Epidermal melanocyte (primary cell): ENCODE measurements at regions not wholly inside any gene's neighbourhood (a gene's known extent, or its start where the extent isn't known, plus 50 kb on each side); places are given as distances from the start of the nearest gene placed in this dataset.

ENCODE experiments used
- DNase-seq: peaks from one replicate; pipeline ENCODE4 v3.0.0; 2011; ENCODE audit warnings: low spot score; ENCODE audit not compliant: insufficient read length

GRCh38 chr6:23457321-23457720 is 668.7 kb upstream of the NRSN1 start:
- no peak for DNase-seq

DNA sequence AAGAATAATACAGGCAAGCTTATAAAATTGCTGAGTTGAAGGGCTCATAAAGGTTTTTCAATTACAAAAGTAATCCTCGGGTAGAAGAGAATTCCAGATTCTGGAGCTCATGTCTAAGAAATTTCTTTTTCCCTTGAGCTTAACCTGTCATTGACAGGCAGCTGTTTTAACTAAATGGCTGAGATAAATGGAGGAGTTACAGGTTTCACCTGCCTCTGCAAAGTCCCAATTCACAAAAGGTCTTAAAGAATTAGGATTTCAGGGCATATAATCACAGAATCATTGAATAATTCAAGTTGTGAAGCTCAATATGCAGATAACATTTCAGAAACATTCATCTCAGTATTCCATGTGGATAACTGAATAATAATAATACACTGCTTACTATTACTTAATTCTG is 660.1 kb upstream of the NRSN1 start:
- DNase-seq: no peak

DNA sequence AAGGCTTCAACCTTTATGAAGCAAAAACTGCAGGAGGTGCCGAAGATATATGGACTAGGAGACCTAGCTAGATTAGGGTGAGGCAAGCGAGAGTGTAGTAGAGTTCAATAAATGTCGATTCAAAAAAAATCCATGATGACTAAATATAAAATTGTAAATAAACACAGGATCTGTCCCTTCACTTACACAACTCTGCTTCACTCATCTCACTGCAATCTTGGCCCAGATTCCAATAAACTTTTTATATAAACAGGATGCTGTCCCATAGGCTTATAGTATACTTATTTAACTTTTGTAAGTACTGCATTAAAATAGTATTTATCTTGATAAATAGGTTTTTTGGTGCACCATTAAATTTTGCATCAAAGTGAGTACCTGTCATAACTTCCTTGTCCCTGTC is 648.4 kb upstream of the NRSN1 start:
- DNase-seq: no peak

DNA sequence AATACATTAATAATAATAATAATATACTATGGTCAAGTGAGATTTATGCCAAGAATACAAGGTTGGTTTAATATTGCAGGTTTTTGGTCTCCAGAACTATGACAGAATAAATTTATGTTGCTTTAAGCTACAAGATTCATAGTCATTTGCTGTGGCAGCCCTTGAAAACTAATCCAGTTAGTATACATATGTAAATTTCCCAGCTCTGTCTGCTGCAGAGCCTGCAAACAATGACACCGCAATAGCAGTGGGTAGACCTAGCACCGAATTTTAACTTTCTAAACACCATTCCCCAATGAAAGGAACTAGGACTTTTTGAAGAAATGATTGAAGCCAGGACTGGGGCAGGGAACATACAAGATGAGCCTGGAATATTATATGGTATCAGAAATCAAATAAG is 647.7 kb upstream of the NRSN1 start:
- no peak for DNase-seq

GRCh38 chr6:23483896-23484295 is 642.1 kb upstream of the NRSN1 start:
- DNase-seq: no peak

GRCh38 chr6:23494367-23494766 is 631.6 kb upstream of the NRSN1 start:
- no peak for DNase-seq

DNA sequence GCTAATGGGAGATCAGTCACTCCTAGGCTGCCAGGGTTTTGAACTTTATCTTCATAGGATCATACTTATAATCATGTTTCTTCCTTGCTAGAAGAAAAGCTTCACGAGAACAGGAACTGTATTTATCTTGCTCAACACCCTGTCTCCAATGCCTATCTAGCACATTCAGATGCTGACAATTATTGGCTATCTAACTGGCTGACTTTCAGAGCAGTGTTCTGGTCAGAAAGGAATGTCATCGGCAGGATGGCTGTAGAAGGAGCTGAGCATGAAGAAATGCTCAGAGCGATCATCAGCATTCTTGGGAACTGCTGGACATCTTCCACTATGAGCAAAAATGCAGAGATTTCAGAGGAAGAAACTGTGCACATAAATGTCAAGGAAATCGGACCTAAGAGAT is 628.0 kb upstream of the NRSN1 start:
- no peak for DNase-seq

DNA sequence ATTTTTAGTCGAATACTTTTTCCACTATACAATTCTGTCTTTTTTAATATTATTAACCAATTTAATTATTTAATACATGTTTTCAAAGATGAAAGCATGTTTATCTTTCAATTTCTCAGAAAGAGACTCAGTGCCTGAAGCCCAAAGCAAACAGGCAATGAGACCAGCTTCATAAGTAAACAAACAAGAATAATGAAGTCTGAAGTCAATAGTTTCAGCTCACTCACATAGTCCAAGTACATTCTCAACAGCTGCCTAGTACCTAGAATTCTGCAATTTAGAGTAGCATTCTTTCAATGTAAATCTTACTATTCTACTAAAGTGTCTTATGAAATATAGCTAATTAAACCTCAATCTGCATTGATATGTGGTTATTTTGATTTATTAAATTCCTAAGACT is 626.5 kb upstream of the NRSN1 start:
- DNase-seq: no peak

- DNase-seq: no peak
Observed at GRCh38 chr6:23503173-23503572, 622.8 kb upstream of the NRSN1 start.

DNA sequence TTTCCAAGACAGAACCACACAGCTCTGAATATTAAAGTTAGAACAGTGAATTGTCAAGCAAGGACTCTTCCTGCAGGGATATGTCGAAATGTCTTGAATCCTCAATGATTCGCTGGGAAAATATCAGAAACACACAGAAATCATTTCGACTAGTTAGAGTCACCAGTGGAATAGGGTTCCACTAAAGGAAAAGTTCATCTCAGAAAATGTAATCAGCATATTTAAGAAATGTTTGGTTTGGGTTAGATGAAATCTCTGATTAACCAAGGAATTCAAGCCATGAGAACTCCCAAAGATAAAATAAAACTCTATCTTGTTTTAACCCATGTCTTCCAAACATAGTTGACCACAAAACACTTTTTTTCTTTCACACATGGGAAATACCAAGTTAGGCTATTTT is 621.0 kb upstream of the NRSN1 start:
- DNase-seq: no peak

GRCh38 chr6:23510778-23511510 is 615.1 kb upstream of the NRSN1 start:
- DNase-seq: no peak

- no peak for DNase-seq
Observed at GRCh38 chr6:23511817-23512216, 614.2 kb upstream of the NRSN1 start.

DNA sequence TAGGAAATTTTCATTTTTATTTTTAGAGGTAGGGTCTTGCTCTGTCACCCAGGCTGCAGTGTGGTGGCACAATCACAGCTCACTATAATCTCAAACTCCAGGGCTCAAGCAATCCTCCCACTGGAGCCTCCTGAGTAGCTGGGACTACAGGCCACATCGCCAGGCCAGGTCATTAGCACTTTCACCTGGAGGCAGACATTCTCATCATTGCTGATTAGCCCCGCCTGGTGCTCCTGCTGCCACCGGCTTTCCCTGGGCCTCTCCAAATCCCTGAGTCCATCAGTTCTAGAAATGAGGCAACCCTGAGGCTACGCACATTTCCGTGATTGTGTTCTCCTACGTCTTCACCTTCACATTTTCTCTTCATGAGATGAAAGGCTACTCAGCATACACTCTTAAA is 607.7 kb upstream of the NRSN1 start:
- DNase-seq: no peak

- no peak for DNase-seq
Observed at GRCh38 chr6:23522792-23523547, 603.0 kb upstream of the NRSN1 start.

- no peak for DNase-seq
Observed at GRCh38 chr6:23523771-23524170, 602.2 kb upstream of the NRSN1 start.

- no peak for DNase-seq
Observed at GRCh38 chr6:23524548-23524947, 601.5 kb upstream of the NRSN1 start.

DNA sequence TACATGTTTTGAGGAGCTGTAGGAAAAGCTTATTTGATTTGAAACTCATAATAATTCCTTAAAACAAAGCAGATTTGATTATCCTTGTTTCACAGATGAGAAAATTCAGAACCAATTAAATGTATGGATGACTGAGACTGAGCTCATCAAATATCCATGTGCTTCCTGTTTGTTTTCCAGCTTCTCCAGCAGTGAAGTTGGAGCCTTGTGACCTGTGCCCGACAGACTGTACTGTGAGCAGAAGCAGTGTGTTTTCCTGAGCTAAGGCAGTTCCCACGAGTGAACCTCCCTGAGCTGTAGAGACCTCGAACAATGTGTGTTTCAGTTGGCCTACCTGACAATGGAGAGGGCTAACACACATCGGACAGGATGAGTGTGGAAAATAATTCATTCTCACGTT is 599.5 kb upstream of the NRSN1 start:
- DNase-seq: no peak

DNA sequence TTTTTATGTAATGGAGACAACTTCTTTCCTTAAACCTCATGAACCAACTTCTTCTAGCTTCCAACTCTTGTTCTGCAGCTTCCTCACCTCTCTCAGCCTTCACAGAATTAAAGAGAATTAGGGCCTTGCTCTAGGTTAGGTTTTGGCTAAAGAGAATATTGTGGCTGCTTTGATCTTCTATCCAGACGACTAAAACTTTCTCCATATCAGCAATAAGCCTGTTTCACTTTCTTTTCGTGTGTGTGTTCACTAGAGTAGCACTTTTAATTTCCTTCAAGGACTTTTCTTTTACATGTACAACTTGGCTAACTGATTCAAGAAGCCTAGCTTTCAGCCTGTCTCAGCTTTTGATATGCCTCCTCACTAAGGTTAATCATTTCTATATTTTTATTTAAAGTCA is 596.1 kb upstream of the NRSN1 start:
- no peak for DNase-seq

GRCh38 chr6:23531666-23532065 is 594.3 kb upstream of the NRSN1 start:
- no peak for DNase-seq

- DNase-seq: no peak
Observed at GRCh38 chr6:23532227-23532626, 593.8 kb upstream of the NRSN1 start.

GRCh38 chr6:23533311-23533710 is 592.7 kb upstream of the NRSN1 start:
- DNase-seq: no peak

- no peak for DNase-seq
Observed at GRCh38 chr6:23533944-23534343, 592.1 kb upstream of the NRSN1 start.

DNA sequence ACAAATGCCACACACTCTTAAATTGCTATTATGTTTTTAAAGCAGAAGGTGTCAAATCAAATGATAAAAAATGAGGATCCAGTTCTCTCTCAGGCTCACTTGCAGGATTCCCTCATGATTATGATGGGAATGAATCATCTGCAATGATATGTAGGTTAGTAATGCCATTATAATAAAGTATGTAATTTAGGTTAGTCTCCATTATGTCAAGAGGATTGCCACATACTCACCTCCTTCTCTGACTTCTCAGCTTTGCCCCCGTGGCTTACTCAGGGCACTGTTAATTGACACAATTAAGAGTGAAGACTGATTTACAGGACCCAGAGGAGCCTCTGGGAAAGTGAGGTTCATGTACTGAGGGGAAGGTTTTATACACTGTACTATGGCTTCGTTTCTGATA is 591.7 kb upstream of the NRSN1 start:
- no peak for DNase-seq
